ENCODE measurements at regions not wholly inside any gene's neighbourhood (a gene's known extent, or its start where the extent isn't known, plus 50 kb on each side); places are given as distances from the start of the nearest gene placed in this dataset.
"Not testable (repeated sequence)": the region's sequence is repeated elsewhere in the genome, so short reads cannot be mapped to it uniquely, and the experiment has no call there.

DNA sequence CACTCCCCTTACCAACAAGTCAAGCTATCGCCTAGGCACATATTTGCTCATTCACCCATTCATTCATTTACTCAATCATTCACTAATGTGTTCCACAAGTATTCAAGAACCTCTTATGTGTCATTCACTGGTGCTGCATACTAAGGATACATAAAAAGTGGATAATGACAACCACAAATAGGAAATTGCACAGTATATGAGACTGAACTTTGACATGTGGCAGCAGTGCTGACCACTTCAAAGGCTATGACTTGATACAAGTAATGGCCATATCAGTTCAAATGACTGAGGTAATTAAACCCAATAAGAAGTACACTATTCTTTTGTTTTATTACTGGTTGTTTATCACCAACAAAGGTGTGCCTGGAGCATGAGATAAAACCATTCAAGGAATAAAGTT lies 282.5 kb downstream of the KLHL13 start:
- TF ChIP-seq, protein P1, sequence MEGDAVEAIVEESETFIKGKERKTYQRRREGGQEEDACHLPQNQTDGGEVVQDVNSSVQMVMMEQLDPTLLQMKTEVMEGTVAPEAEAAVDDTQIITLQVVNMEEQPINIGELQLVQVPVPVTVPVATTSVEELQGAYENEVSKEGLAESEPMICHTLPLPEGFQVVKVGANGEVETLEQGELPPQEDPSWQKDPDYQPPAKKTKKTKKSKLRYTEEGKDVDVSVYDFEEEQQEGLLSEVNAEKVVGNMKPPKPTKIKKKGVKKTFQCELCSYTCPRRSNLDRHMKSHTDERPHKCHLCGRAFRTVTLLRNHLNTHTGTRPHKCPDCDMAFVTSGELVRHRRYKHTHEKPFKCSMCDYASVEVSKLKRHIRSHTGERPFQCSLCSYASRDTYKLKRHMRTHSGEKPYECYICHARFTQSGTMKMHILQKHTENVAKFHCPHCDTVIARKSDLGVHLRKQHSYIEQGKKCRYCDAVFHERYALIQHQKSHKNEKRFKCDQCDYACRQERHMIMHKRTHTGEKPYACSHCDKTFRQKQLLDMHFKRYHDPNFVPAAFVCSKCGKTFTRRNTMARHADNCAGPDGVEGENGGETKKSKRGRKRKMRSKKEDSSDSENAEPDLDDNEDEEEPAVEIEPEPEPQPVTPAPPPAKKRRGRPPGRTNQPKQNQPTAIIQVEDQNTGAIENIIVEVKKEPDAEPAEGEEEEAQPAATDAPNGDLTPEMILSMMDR (IDR thresholded peaks at IDR 0.05; ENCODE audit: unreplicated experiment), result no peak
- DNase-seq (ENCODE audit: low spot score in 2 of 2, unreplicated experiment in 2 of 2), result no peak
- Mint-ChIP-seq H3K36me3 (no peaks in the 10 kb centered on the region), H3K4me3 (no peak overlapping the region), H3K27ac (no peak overlapping the region), H3K4me1 (no peaks in the 10 kb centered on the region), H3K9me3 (peaks cover 42% of the 10 kb centered on the region), H3K27me3 (ENCODE audit: low read depth) (no peaks in the 10 kb centered on the region)

DNA sequence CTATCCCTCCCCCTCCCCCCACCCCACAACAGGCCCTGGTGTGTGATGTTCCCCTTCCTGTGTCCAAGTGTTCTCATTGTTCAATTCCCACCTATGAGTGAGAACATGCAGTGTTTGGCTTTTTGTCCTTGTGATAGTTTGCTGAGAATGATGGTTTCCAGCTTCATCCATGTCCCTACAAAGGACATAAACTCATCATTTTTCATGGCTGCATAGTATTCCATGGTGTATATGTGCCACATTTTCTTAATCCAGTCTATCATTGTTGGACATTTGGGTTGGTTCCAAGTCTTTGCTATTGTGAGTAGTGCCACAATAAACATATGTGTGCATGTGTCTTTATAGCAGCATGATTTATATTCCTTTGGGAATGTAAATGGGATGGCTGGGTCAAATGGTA lies 295.1 kb downstream of the KLHL13 start:
- not testable (repeated sequence) for H3K27me3 Mint-ChIP-seq (ENCODE audit: low read depth); H3K27ac Mint-ChIP-seq; H3K4me3 Mint-ChIP-seq; H3K36me3 Mint-ChIP-seq; DNase-seq (ENCODE audit: low spot score in 2 of 2, unreplicated experiment in 2 of 2); H3K4me1 Mint-ChIP-seq
- H3K9me3 Mint-ChIP-seq, result peaks cover 70% of the 10 kb centered on the region

DNA sequence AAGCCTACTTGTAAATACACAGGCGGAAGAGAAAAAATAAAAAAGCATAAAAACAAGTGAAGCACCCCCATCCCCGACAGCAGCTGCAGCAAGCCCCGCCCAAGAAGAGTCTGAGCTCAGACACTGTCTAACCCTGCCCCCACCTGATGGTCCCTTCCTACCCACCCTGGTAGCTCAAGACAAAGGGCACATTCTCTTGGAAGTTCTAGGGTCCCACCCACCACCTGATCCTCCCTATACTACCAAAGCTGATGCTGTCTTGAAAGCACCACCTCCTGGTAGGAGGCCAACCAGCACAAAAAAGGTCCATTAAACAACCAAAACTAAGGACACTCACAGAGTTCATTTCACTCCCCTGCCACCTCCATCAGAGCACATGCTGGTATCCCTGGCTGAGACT lies 308.2 kb downstream of the KLHL13 start:
- Mint-ChIP-seq H3K27ac (no peak overlapping the region), H3K27me3 (ENCODE audit: low read depth) (no peaks in the 10 kb centered on the region), H3K4me3 (no peak overlapping the region), H3K4me1 (no peaks in the 10 kb centered on the region), H3K36me3 (no peaks in the 10 kb centered on the region), H3K9me3 (peaks cover 65% of the 10 kb centered on the region)
- TF ChIP-seq, protein P1 (IDR thresholded peaks at IDR 0.05; ENCODE audit: unreplicated experiment), result no peak
- DNase-seq (ENCODE audit: low spot score in 2 of 2, unreplicated experiment in 2 of 2), result no peak

DNA sequence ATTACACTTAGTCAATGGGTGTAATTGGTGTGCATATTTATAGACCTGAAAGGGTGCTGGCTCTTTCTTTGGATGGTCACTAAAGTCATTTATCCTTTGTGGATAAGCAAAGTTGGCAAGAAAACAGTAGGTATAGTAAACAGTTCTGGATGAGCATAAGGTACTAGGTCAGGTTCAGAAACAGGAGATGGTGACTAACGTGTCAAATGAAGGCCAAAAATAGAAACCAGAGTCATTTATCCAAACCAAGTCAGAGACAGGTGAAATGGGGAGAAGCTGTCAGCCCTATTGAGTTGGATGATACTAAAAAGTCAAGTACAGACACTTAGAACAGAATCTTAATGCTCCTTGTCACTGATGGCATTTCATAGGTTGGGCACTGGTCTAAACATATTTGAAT lies 313.1 kb downstream of the KLHL13 start:
- H3K4me3 Mint-ChIP-seq, result no peak overlapping the region
- H3K9me3 Mint-ChIP-seq, result peaks cover 45% of the 10 kb centered on the region
- TF ChIP-seq, protein P1 (IDR thresholded peaks at IDR 0.05; ENCODE audit: unreplicated experiment), result no peak
- no peaks in the 10 kb centered on the region for H3K36me3 Mint-ChIP-seq
- no peak overlapping the region for H3K27ac Mint-ChIP-seq
- DNase-seq (ENCODE audit: low spot score in 2 of 2, unreplicated experiment in 2 of 2), result no peak
- H3K27me3 Mint-ChIP-seq (ENCODE audit: low read depth), result no peaks in the 10 kb centered on the region
- no peaks in the 10 kb centered on the region for H3K4me1 Mint-ChIP-seq

DNA sequence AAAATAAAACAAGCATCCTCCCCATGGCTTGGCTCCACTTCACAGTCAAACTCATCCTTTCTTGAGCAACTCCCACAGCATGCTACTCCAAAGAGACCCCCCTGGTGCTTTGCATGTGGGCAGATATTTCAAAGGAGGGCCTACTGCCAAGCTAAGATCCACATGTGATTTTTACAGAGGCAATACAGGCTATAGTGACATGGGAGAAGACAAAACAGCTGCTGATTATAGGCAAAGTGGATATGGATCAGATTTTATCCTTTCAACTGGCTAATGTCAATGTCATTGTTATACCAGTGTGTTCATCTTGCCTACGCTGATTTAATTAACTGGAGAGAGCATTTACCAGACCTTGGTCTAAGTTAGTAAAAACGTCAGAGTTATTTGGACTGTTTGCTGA lies 328.3 kb downstream of the KLHL13 start:
- TF ChIP-seq, protein P1 (IDR thresholded peaks at IDR 0.05; ENCODE audit: unreplicated experiment), result no peak
- H3K4me1 Mint-ChIP-seq, result no peaks in the 10 kb centered on the region
- H3K36me3 Mint-ChIP-seq, result no peaks in the 10 kb centered on the region
- DNase-seq (ENCODE audit: low spot score in 2 of 2, unreplicated experiment in 2 of 2), result no peak
- no peak overlapping the region for H3K27ac Mint-ChIP-seq
- no peak overlapping the region for H3K4me3 Mint-ChIP-seq
- no peaks in the 10 kb centered on the region for H3K27me3 Mint-ChIP-seq (ENCODE audit: low read depth)
- peaks cover 30% of the 10 kb centered on the region for H3K9me3 Mint-ChIP-seq

DNA sequence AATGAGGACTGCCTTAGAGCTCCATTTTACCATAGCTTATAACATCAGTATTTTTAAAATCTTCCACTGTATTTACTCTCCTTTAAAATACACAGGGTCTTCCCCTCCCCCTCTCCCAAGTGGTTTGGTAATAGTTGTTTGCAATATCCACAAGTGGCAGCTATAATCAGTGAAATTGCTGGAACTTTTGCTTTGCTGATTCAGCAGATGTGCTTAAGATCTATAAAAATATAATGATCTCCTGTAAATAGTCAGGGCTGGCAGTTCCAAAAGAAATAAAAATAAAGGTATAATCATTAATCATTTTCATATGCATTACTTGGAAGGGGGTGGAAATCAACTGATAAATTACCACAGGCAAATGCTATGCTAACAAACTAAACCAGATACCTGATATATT lies 345.2 kb downstream of the KLHL13 start:
- Mint-ChIP-seq H3K4me1 (no peaks in the 10 kb centered on the region), H3K27me3 (ENCODE audit: low read depth) (no peaks in the 10 kb centered on the region), H3K4me3 (no peak overlapping the region), H3K9me3 (peaks cover 23% of the 10 kb centered on the region), H3K36me3 (no peaks in the 10 kb centered on the region), H3K27ac (no peak overlapping the region)
- DNase-seq (ENCODE audit: low spot score in 2 of 2, unreplicated experiment in 2 of 2), result no peak
- TF ChIP-seq, protein P1 (IDR thresholded peaks at IDR 0.05; ENCODE audit: unreplicated experiment), result no peak

Data from mesothelial cell of epicardium (in vitro differentiated cells).